HS-27A (cell line): ENCODE measurements at regions not wholly inside any gene's neighbourhood (a gene's known extent, or its start where the extent isn't known, plus 50 kb on each side); places are given as distances from the start of the nearest gene placed in this dataset.
A peak's percentile ranks its signal among the peaks of the same experiment; 100 is the strongest.

Experiments
- DNase-seq: peaks from one replicate; pipeline ENCODE4 v3.0.0-alpha.2; 2012; ENCODE audit warnings: low read depth, missing footprints

DNA sequence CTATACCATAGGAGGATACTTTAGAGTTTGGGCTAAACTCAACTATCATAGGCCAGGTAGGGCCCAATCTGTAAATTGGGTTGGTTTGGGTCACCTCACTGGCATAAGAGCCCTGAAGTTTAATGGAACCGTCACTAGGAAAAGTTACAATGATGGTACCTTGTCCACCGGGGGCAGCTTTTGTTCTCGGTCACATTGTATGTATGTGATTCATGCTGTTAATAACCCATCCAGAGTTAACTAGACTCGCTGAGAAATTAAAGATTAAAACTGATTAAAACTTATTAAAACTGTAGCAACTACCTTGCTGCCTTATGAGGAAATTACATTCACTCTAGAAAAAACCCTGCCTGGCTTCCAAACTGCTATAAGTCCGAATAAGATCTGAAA is 145.0 kb upstream of the TMCO5A start:
- no peak for DNase-seq

DNA sequence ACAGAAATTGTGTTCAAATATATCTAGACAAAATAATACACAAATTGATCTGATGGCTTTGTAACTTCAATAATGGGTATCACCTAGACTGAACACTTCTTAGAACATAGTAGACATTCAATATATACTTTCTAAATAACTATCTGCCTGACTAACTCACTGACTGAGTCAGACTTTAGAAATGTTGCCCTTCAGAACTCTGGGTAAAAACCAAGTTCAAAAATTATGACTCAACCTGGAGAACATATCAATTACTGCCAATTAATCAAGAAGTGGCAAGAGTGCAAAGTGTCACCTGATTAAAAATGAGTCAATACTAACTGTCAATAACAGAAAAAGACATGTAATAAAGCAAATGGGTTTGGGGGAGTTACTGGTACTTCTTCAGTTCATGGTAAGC is 144.6 kb upstream of the TMCO5A start:
- DNase-seq = peak; percentile 78

DNA sequence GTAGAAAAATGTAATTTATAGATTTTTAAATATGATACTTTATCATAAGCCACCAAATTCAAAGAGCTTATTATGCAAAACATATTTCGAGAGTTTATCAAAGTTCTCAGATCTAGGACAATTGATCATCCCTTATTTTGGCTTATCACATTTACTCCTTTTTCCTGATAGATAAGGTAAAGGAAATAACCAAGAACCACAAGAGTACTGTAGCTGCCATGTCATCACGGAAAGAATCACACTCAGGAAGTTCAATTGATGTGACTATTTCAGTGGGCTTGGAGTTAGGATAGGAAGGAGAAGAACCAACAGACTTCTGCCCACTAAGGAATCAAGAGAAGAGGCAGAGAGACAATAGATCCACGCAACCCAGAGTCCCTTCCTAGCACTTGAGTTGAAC is 142.7 kb upstream of the TMCO5A start:
- no peak for DNase-seq

DNA sequence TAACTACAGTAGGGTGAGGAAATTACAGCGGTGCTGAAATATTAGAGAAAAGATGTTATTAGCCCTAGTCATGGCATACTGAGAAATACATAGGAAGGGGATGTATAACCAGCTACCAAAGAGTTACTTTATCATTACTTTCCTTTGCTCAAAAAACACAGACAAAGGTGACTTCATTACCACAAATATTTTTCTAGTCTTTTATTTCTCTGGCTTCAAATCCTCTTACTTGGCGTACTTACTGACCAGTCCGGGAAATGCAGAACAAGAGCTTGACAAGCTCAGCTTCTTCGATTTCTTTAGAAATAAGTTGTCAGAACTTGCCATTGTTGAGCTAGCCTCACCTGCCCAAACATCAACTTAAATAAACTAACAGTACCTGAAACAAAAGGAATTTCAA is 142.1 kb upstream of the TMCO5A start:
- no peak for DNase-seq

DNA sequence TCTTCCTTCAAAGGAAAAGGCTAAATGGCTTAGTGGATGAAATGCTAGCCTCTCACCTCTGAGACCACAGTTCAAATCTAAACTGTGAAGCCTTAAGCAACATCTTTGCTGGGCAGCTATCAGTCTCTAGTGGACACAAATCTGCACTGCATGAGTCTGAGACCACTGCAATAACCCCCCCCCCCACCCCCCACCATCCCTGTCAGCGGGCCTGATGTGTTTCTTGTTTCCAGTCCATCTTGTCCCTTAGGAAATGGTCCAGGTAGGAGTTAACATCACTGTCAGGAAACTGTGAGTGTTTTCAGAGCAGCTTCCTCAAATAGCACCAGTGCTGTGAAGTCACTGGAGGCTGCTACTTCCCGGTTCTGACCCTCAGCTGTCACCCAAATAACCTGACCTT is 140.6 kb upstream of the TMCO5A start:
- DNase-seq = no peak

DNA sequence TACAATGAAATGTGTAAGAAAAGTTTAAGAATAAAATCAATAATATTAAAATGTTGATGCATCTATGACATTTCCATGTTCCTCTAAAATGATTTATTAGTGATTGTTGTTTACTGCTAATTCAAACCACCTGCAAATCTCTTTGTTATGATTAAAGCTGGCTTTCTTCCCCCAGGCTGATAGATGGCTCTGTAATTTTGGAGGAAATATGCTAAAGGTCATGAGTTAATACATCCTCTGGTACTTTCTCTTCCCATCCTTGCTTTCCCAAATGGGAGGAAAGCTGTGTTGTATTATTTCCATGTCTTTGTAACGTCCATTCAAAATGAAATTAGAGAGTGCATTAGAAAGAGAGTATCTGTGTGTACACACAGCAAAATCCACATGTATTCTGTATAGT is 139.5 kb upstream of the TMCO5A start:
- DNase-seq = no peak

DNA sequence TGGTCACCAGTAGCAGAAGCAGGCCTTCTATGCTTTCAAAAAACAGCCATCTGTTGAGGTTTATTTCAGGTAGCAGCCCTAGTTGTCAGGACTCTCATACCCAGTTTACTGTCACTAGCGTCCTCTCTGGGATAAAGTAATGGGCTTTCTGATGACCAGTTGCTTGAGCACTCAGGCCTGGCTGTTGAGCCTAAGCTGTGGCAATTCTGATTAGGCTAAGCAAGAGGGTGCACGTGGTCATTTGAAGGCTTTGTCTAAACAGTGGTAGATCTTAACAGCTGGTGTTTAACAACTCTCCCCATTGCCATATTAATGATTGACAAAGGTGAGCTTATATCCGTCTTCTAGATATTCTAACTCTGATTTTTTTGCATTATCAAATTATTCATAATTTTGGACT is 132.9 kb upstream of the TMCO5A start:
- DNase-seq = no peak

DNA sequence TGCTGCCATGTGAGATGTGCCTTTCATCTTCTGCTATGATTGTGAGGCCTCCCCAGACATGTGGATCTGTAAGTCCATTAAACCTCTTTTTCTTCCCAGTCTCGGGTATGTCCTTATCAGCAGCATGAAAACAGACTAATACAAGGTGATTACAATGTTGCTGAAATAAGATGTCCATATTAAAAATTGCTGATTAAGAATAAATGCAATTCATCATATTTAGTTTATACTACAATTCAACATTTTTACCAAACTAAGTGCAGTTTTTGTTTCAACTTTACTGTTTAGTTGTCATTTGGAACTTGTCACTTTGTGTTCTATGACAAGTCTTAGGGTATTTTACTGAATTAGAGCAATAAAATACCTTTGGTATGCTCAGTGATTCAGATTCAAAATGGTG is 127.6 kb upstream of the TMCO5A start:
- DNase-seq = no peak

DNA sequence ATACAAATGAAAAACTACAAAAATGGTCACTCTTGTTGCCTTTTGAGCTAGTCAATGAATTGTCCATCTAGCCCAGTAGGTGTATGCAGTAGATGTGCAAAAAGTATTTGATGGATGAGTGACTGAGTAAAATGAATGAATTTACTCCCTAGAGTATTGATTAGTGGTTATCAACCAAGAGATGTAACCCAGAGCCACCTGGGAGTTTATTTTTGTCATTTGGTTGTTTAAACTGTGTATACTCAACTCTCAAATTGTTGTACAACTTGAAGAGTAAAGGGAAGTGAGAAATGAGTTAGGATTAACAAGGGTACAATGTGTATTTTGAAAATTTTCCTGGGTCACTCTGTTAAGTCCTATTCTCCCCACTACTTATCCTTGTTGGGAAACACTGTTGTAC is 124.1 kb upstream of the TMCO5A start:
- no peak for DNase-seq

DNA sequence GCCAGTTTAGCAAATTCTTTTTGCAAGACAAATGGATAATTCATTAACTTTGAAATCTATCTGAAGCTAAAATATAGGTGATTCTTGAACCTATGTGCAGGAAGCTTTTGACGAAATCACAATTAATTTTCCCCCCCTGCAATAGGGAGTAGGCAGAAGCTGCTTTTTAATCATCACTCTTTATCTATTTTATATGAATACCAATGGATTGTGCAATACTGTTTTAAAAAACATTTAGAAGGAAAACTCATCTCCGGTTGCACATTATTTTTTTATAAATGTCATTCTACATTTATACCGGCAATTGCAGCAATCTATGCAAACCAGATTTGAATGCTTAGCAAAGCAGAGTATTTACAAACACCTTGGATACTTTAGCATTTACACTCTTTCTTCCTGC is 121.1 kb upstream of the TMCO5A start:
- DNase-seq = no peak

DNA sequence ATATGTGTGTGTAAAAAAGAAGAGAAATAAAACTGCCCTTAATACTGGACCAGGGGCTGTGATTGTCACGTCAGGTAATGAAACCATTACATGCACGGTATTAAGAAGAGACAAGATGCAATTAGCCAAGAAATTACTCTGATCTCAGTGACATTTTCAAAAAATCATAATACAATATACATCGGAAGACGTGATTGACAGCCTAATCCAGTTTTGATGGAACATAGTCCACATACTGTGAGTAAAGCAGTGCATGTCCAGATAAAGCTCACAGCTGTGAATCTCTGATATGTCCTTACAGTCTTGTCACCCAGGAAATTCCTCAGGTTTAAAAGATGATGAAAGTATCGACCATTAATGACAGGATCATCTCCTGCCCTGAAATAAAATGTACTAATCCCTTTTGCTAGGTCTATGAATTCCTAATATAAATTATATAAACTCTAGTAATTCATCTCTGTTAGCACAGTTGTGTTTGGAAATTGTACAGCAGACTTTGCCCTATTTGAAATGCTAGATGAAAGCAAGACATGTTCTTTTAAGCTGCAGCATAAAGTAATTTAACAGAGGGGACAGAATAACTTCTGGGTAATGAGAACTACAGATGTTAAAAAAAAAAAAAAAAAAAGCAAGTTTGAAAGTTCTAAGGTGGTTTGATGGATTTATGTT is 119.5 kb upstream of the TMCO5A start:
- DNase-seq = no peak

DNA sequence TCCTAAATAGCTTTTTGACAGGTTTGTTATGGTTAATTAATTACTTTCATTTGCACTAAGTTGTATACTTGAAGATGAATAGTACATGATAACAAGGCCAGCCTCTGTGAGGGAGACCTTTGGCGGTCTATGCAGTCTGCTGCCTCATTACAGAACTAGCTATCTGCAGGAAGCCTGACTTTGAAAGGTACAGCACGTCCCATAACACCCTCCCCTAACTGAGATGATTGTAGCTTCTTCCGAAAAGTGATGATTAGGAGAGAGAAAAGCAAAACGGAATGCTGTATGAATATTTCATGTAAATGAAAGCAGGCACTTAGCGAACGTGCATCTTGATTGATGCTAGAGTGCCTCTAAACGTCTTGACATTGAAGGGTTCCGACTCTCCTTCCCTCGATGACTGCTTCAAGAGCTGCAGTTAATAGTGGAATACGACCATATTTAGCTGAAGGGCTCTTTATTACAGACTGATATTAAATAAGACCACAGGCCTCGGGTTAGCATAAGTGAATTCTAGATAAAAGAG is 116.2 kb upstream of the TMCO5A start:
- no peak for DNase-seq

DNA sequence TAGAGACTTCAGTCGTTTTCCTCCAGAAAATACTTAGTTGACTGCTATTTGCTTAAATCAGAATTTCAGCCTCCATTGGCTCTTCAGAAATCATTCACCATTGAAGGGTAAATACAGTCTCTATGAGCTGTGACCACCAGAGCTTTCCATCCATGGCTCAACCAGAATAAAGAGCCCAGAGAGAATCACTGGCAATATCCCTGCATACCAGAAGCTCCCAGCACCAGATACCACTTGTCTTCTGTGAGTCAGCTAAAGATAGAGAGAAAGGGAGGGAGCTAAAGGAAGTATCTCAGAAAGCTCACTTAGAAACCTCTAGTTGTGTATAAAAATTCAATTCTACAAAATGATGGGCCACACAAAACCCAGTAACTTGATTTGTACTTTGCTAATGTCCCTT is 115.2 kb upstream of the TMCO5A start:
- DNase-seq = no peak

DNA sequence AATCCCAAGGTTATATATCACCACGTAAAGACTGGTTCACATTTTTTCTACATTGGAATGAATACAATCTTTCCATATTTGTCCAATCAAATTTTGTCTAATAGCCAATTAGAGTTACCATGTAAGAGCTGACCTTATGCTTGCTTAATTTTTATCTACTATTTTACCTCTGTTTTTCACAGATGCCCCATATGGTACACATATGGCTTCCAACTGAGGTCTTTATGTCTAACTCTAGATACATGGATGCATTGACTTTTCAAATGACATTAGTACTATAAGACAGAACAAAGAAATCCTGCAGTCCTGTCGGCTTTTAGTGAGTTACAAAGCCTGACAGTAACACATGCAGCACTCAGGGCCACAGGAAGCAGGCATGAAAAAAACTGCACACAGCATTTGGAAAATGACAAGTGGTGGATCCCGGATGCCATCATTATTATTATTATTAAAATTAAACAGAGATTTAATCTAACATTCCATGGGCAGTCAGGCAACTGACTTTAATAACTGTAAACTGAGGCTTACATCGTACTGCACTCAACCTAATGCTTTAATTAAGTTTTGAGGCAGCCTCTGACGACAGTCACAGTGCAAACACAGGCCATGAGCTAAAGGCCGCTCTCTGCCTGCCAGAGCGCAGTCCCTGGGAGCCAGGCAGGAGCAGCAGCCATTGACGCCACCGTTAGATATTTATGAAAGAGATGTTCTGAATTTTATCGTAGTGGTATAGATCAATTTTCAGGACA is 113.9 kb upstream of the TMCO5A start:
- no peak for DNase-seq

DNA sequence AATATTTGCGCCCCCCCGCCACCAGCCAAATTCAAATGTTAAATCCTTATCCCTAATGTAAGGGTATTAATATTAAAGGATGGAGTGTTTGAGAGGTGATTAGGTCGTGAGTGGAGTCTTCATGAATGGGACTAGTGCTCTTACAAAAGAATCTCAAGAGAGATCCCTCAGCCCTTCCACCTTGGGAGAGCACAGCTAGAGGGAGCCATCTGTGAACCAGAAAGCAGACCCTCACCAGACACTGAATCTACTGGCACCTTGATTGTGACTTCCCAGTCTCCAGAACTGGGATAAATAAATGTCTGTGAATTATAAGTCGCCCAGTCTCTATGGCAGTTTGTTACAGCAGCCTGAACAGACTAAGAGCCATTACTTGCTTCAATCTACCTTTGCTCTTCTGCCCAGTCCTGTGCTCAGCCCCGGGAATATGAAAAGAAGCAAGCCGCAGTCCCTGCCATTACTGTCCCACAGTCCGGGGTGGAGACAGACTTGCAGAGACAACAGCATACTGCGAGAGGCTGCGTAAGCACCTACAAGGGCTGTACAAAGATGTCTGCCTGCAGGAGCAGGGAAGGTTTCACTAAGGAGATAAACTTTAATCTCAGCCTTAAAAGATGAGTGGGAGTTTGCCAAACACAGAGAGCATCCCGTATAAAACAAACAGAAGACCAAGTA is 110.7 kb upstream of the TMCO5A start:
- no peak for DNase-seq

DNA sequence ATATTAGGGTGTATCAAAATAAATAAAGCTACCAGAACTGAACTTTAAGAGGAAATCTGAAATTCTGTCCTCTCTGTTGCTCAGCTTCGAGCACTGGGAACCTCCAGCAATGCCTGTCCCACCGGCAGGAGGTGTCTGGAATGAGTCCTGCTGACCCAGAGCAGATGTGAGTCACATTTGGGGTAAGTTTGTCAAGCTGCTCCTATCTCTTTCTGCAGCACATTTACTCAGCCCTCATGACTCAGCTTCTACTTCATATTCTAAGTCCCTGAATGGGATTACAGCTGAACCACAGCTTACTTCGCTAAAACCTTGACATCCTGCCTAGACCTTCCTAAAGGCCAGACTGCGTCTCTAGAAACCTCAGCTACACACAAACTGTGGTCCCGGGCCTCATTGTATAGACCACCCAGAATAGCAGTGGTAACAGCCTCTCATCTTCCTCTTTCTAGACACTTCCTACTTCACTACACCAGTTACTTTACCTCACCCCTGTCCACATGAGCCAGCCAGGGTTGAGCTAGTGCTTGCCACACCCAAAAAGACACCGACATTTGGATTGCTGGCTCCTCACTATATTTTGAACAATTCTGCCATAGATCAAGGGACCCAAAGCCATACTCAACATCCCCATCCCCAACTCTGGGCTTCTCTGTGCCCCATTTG is 109.6 kb upstream of the TMCO5A start:
- peak; percentile 85 for DNase-seq

DNA sequence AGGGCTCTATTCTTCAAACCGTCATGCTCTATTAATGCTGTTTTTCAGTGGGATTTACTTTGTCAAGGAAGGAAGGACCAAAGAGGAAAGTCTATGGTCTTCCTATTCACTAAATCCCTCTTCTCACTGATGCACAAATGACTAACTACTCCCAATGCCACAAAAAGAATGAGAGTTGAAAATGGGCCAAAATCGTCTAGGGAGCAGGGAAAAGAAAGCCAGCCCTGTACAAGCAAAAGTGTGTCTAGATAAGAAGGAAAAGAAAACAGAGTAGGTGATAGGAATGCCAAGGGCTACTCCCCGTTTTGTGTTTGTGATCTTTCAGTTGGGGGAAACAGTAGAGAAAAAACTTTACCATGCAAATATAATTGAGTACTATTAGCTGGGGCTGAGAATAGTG is 97.2 kb upstream of the TMCO5A start:
- no peak for DNase-seq

DNA sequence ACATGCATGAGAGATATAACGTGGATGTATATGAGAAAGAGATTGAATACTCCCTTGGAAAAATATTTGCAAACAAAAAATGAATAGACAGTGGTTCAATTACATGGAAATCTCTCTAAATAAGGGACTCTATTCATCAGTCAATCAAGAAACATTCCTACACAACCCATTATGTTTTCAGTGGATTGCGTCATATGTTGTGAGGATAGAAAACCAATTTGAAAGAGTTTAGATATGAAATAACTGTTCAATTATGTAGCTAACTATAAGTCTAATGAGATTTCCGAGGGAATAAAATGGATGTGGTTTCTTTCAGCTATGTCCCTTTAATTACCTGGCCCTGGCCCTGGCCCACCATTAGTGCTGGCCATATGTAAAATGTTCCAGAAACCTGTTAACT is 86.7 kb upstream of the TMCO5A start:
- DNase-seq = no peak

DNA sequence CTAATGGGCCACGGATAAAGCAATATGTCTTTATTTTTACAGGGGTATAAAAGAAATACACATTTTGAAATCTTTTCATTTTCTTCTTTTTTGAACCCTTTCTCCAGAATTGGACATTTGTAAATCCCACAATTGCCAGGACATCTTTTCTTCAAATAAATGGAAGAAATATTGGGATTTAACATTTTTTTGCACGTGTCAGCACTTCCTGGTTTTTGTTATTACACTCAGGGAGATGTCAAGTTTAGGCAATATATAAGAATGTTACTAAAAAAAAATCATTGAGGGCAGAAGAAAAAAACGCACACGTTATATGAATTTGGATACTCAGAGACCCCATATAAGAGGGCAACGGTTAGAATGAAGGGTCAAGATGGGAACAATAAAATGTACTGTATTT is 78.3 kb upstream of the TMCO5A start:
- DNase-seq = no peak

DNA sequence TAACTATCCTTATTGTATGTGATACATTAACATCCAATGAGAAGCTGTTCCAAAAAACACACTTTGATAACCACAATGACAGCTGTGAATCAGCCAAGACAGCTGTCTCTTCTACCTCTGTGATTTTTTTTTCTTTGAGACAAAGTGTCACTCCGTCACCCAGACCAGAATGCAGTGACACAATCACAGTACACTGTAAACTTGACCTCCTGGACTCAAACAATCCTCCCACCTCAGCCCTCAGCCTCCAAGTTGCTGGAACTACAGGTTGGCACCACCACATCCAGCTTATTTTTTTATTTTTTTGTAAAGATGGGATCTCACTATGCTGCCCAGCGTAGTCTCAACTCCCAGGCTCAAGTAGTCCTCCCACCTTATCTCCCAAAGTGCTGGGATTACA is 73.5 kb upstream of the TMCO5A start:
- no peak for DNase-seq

DNA sequence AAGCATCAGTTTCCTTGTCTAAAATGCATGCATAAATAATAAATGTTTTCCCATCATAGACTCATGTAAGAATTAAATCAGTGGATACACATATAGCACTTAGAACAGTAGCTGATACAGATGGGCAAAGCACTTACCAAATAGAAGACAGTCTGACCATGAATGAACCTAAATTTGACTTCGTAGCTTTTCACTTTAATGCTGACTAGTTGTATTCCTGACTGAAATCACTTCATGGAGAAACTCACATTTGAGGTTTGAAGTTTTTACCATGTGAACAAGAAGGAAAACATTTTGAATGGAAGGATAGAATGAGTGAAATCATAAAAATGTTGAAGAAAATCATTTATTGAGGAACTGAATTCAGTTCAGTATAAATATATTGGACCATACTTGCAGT is 68.8 kb upstream of the TMCO5A start:
- DNase-seq = no peak

DNA sequence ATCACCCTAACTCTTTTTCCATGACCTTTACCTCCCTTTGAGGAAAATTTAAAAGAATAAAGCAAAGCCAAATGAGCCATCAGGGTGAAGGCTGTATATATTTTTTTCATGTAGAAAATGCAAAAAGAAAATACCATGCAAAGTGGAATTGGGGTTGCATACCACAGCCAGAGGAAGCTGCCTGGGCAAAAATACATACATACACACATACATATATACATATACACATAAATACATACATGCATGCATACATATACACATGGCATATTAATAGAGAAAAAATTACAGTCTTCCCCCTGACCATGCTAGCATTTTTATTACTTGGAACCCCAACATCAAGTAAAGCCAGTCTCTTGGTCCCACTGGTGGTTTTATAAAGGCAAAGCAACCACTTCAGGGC is 63.7 kb upstream of the TMCO5A start:
- no peak for DNase-seq

DNA sequence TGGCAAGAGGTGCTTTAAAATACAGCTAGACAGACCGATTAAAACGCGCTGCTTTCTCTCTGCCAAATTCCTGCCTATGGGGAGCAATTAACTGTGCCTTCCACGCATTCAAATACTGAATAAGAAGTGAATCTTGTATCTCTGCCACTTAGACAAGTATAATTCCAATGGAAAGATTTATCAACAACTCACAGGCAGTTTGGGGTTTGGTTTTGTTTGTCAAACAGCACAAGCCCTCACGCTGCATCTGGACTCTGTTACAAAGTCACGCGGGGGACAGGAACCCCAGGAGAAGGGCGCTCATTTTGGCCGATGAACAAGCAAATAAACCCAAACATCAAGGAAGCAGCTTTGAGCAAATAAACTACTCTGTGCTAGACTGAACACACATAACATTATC is 61.8 kb upstream of the TMCO5A start:
- DNase-seq = no peak
